Osteoblast (primary cell): ENCODE measurements at regions not wholly inside any gene's neighbourhood (a gene's known extent, or its start where the extent isn't known, plus 50 kb on each side); places are given as distances from the start of the nearest gene placed in this dataset.
"Not testable (repeated sequence)": the region's sequence is repeated elsewhere in the genome, so short reads cannot be mapped to it uniquely, and the experiment has no call there.

Source experiments
- DNase-seq: peaks from one replicate; pipeline ENCODE4 v3.0.0; 2011; ENCODE audit warnings: low spot score, mixed read lengths; ENCODE audit not compliant: insufficient read length; ENCODE audit errors: missing footprints
- H2AFZ ChIP-seq: 2 replicates; pipeline ENCODE4 v1.6.0; 2011; ENCODE audit warnings: mild to moderate bottlenecking, low read length
- H3K27ac ChIP-seq: 2 replicates; pipeline ENCODE4 v1.5.1; 2011; ENCODE audit warnings: mild to moderate bottlenecking, low read depth, low read length, moderate library complexity
- H3K27me3 ChIP-seq: 2 replicates; pipeline ENCODE4 v1.6.0; 2012; ENCODE audit warnings: mild to moderate bottlenecking, control low read depth, inconsistent platforms, low read length, moderate library complexity; ENCODE audit not compliant: insufficient read depth
- H3K36me3 ChIP-seq: 2 replicates; pipeline ENCODE4 v1.5.1; 2011; ENCODE audit warnings: mild to moderate bottlenecking, low read length, control low read depth, moderate library complexity; ENCODE audit not compliant: insufficient read depth
- H3K4me1 ChIP-seq: 2 replicates; pipeline ENCODE4 v1.5.1; 2011; ENCODE audit warnings: mild to moderate bottlenecking, low read length, control low read depth, moderate library complexity; ENCODE audit not compliant: insufficient read depth
- H3K4me2 ChIP-seq: 2 replicates; pipeline ENCODE4 v1.6.0; 2011; ENCODE audit warnings: mild to moderate bottlenecking, low read length; ENCODE audit not compliant: insufficient read depth
- H3K4me3 ChIP-seq: fragments of 200-600 bp; sonication (generic); 3 replicates; pipeline ENCODE4 v1.5.1; 2012; ENCODE audit warnings: mild to moderate bottlenecking, low read length, inconsistent platforms; ENCODE audit not compliant: insufficient read depth
- H3K79me2 ChIP-seq: 2 replicates; pipeline ENCODE4 v1.6.0; 2012; ENCODE audit warnings: mild to moderate bottlenecking, low read length, control low read depth, inconsistent platforms; ENCODE audit not compliant: insufficient read depth
- H3K9me3 ChIP-seq: 2 replicates; pipeline ENCODE4 v1.5.1; 2011; ENCODE audit warnings: low read depth, low read length, control low read depth
- H4K20me1 ChIP-seq: 2 replicates; pipeline ENCODE4 v1.6.0; 2012; ENCODE audit warnings: mild to moderate bottlenecking, low read length, control low read depth; ENCODE audit not compliant: insufficient read depth
- TF ChIP-seq, protein P1 (sequence below): IDR thresholded peaks from 2 replicates; pipeline ENCODE4 v1.5.1; 2011; ENCODE audit warnings: mild to moderate bottlenecking, low read depth, low read length, moderate library complexity; ENCODE audit errors: extremely low read depth

DNA sequence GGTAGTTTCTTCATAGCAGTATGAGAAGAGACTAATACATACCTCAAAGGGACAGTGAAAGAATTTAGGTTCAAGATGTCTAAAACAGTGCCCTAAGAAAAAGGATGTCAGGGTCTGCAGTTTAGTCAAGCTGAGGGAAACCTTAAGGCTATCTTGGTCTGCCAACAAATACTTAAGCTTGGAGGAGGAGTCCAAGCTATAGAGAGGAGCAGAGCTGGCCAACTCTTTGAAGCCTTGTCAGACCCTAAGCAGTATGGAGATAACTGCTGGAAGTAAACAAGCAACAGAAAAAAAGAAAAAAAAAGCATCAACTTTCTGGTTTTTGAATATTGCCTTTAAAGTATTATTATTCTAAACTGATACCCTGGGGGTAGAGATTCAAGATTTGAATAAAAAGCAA is 1518.1 kb downstream of the GRIK2 start:
- Histone ChIP-seq H3K36me3 (no peaks in the 10 kb centered on the region), H3K27me3 (no peaks in the 10 kb centered on the region), H4K20me1 (no peaks in the 10 kb centered on the region), H3K79me2 (no peaks in the 10 kb centered on the region), H3K4me3 (no peak overlapping the region), H3K4me1 (no peaks in the 10 kb centered on the region), H3K27ac (no peak overlapping the region), H2AFZ (no peak overlapping the region), H3K4me2 (no peak overlapping the region), H3K9me3 (peaks cover 4% of the 10 kb centered on the region)
- TF ChIP-seq, protein P1, sequence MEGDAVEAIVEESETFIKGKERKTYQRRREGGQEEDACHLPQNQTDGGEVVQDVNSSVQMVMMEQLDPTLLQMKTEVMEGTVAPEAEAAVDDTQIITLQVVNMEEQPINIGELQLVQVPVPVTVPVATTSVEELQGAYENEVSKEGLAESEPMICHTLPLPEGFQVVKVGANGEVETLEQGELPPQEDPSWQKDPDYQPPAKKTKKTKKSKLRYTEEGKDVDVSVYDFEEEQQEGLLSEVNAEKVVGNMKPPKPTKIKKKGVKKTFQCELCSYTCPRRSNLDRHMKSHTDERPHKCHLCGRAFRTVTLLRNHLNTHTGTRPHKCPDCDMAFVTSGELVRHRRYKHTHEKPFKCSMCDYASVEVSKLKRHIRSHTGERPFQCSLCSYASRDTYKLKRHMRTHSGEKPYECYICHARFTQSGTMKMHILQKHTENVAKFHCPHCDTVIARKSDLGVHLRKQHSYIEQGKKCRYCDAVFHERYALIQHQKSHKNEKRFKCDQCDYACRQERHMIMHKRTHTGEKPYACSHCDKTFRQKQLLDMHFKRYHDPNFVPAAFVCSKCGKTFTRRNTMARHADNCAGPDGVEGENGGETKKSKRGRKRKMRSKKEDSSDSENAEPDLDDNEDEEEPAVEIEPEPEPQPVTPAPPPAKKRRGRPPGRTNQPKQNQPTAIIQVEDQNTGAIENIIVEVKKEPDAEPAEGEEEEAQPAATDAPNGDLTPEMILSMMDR, result no peak
- no peak for DNase-seq

DNA sequence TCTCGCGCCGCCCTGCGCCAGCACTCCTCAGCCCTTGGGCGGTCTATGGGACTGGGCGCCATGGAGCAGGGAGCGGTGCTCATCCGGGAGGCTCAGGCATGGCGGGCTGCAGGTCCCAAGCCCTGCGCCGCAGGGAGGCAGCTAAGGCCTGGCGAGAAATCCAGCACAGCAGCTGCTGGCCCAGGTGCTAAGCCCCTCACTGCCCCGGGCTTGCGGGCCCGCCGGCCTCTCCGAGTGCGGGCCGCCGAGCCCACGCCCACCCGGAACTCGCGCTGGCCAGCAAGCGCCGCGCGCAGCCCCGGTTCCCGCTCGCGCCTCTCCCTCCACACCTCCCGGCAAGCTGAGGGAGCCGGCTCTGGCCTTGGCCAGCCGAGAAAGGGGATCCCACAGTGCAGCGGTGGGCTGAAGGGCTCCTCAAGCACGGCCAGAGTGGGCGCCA is 1517.2 kb downstream of the GRIK2 start:
- not testable (repeated sequence) for H3K4me3 ChIP-seq, H4K20me1 ChIP-seq, H3K36me3 ChIP-seq, H3K27ac ChIP-seq, H2AFZ ChIP-seq, DNase-seq, H3K9me3 ChIP-seq, H3K4me2 ChIP-seq, H3K4me1 ChIP-seq, H3K79me2 ChIP-seq, H3K27me3 ChIP-seq

DNA sequence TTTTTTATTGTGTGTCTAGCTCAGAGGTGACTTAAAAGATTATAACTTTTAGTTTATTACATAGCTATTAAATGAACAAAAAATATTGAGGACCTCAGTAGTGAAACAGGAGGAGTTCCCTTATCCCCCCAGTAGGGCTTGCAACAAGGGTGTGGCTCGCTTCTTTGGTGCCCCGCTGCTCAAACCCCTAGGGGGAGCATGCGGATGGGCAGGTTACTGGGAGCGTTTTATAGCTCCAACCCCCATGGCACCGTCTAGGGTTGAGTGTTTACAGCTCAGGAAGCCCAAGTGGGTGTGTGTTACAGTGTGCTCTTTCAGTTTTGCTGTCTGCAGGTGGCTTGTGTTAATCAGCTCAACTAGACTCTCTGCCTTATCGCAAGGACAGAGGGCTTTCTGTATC is 1513.7 kb downstream of the GRIK2 start:
- H3K27ac ChIP-seq, result no peak overlapping the region
- H3K4me1 ChIP-seq, result no peaks in the 10 kb centered on the region
- no peak overlapping the region for H2AFZ ChIP-seq
- H3K27me3 ChIP-seq, result no peaks in the 10 kb centered on the region
- no peak overlapping the region for H3K4me3 ChIP-seq
- H3K9me3 ChIP-seq, result peaks cover 4% of the 10 kb centered on the region
- H3K36me3 ChIP-seq, result no peaks in the 10 kb centered on the region
- no peak for DNase-seq
- H4K20me1 ChIP-seq, result no peaks in the 10 kb centered on the region
- TF ChIP-seq, protein P1, result no peak
- no peaks in the 10 kb centered on the region for H3K79me2 ChIP-seq
- no peak overlapping the region for H3K4me2 ChIP-seq

DNA sequence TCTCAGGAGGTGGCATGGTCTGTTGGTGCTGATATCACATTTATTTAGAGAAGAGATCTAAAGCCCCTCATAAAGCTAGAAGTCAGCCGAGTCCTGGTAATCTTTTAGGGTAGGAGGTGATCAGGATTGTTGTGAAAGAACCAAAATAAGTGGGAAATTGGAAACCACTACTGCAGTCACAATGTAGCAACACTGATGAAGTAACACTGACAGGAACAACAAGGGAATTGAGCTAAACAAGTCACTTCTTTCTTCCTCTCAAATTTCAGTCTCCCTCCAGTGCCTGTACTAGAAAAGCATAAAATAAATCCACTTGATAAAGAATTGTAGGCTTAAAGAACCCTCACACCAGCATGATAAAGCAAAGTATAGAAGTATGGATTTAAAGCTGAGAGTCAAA is 1509.0 kb downstream of the GRIK2 start:
- H4K20me1 ChIP-seq, result no peaks in the 10 kb centered on the region
- TF ChIP-seq, protein P1, result no peak
- no peaks in the 10 kb centered on the region for H3K4me1 ChIP-seq
- H3K9me3 ChIP-seq, result peaks cover 6% of the 10 kb centered on the region
- DNase-seq, result no peak
- H3K27me3 ChIP-seq, result no peaks in the 10 kb centered on the region
- no peak overlapping the region for H3K27ac ChIP-seq
- no peak overlapping the region for H2AFZ ChIP-seq
- no peaks in the 10 kb centered on the region for H3K36me3 ChIP-seq
- no peaks in the 10 kb centered on the region for H3K79me2 ChIP-seq
- no peak overlapping the region for H3K4me2 ChIP-seq
- no peak overlapping the region for H3K4me3 ChIP-seq

DNA sequence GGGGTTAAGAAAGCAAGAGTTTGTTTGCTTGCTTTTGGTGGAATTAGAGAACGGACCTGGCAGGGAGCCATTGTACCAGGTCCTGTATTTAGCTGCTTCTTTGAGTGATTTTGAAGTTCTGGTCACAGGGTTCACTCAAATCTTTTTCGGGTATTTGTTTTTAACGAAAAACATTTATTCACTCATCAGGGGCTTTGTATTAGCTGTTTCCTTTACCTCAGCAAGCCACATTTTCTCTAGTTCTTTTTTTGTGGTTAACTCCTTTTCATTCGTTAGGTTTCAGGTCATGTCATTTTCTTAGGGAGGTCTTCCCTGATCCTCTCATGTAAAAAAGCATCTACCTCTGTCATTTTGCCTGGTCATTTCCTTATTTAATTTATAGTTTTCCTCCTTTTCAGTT is 1502.2 kb downstream of the GRIK2 start:
- Histone ChIP-seq H3K79me2 (no peaks in the 10 kb centered on the region), H2AFZ (no peak overlapping the region), H3K9me3 (peaks cover 4% of the 10 kb centered on the region), H3K36me3 (no peaks in the 10 kb centered on the region), H4K20me1 (no peaks in the 10 kb centered on the region), H3K27ac (no peak overlapping the region), H3K27me3 (no peaks in the 10 kb centered on the region), H3K4me3 (no peak overlapping the region), H3K4me1 (no peaks in the 10 kb centered on the region), H3K4me2 (no peak overlapping the region)
- no peak for DNase-seq
- TF ChIP-seq, protein P1, result no peak
